AG10803 (cell line): ENCODE measurements at regions not wholly inside any gene's neighbourhood (a gene's known extent, or its start where the extent isn't known, plus 50 kb on each side); places are given as distances from the start of the nearest gene placed in this dataset.
"Not testable (repeated sequence)": the region's sequence is repeated elsewhere in the genome, so short reads cannot be mapped to it uniquely, and the experiment has no call there.

Experiments used
- DNase-seq: peaks from one replicate; pipeline ENCODE4 v3.0.0; 2010; ENCODE audit warnings: low read depth
- H3K4me3 ChIP-seq: 2 replicates; pipeline ENCODE4 v1.5.1; 2011; ENCODE audit warnings: mild to moderate bottlenecking, low read length, control low read depth
- CTCF ChIP-seq: conservative IDR thresholded peaks from 2 replicates; pipeline ENCODE4 v1.5.1; 2011; ENCODE audit warnings: mild to moderate bottlenecking, low read length, control low read depth, inconsistent platforms

- no peak for DNase-seq
- no peak overlapping the region for H3K4me3 ChIP-seq
- no peak for TF ChIP-seq CTCF
Observed at GRCh38 chr6:81590314-81590691, 162.2 kb downstream of the TENT5A start.

DNA sequence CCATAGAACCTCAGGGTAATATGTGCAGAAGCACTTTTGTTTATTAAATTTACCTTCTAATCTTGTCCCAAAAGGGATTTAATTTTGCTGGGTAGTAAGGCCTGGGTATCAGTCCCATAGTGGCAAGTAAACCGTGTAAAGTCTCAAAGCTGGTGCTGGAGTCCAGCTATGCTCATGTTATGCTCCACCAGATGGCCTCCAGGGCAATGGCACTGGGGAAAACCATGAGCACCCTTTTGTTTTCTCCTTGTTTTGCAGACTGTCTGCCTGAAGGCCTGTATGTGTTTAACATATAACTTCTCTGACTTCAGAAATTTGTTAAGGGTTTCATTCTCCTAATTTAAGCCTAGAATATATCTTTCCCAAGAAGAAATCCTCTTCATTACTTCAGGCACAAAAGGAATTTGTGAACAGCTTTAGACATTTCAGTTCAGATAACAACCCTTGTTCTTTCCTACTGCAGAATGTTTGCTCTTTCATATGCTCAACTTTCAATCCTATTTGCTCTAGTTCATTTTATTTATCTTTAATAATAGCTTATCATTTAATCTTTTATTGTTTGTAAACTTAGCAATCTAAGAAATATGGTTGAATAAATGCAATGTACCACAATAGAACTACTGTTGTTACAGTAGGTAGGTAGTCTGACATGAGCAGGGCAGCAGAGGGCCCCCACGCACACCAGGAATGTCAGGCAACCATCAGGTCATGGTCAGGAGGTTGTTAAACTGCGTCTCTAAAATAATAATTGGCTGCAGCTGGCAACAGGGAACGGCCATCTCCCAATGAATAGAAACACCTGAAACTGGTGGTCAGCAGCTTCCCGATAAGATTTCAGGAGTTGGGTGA lies 162.8 kb downstream of the TENT5A start:
- TF ChIP-seq CTCF: no peak
- H3K4me3 ChIP-seq: no peak overlapping the region
- DNase-seq: no peak

DNA sequence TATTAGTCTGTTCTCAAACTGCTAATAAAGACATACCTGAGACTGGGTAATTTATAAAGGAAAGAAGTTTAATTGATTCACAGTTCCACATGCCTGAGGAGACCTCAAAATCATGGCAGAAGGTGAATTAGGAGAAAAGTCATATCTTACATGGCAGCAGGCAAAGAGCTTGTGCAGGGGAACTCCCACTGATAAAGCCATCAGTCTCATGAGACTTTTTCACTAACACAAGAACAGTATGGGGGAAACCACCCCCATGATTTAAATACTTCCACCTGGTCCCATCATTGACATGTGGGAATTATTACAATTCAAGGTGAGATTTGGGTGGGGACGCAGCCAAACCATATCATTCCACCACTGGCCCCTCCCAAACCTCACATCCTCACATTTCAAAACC lies 166.8 kb downstream of the TENT5A start:
- DNase-seq: not testable (repeated sequence)

GRCh38 chr6:81584156-81584555 lies 168.3 kb downstream of the TENT5A start:
- not testable (repeated sequence) for DNase-seq, H3K4me3 ChIP-seq

More for the DNA sequence above, 166.8 kb downstream of the TENT5A start:
- H3K4me3 ChIP-seq: not testable (repeated sequence)

DNA sequence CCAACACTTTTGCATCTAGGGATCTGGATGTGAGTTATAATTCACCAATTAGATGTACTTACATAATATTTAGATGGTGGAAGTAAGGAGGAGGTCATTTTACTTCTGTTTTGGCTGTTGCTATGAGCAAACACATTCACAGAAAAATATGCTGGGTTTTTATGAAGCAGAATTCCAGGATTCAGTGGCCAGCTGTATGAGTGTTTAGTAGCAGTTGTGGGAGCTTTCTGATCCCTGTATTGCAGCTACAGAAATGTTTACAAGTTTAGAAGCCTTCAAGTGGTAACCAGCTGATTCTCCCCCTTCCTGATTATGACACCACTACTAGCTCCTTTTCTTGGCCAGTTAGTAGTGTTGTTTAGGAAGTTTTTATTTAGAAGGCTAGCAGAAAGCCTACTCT lies 177.0 kb downstream of the TENT5A start:
- TF ChIP-seq CTCF: no peak
- peak; percentile 69 for DNase-seq
- no peak overlapping the region for H3K4me3 ChIP-seq

GRCh38 chr6:81572020-81572419 lies 180.5 kb downstream of the TENT5A start:
- peak; percentile 7 for DNase-seq
- TF ChIP-seq CTCF: no peak
- no peak overlapping the region for H3K4me3 ChIP-seq

DNA sequence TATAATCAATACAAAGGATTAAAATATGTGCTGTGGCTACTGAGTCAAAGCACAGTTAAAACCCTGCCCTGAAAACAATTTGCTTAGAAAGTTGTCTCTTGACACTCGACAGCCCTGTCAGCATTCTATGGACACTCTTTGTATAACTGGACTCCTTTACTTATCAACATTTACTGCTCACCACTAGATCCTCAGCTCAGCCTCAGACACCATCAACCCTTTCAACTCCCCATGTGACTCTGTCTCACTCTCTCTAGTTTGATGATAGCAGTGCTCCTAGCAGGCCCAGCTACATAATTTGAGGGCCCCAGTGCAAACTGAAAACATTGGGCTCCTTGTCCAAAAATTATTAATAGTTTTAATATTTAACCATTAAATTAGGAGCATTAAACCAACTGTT lies 181.8 kb downstream of the TENT5A start:
- no peak overlapping the region for H3K4me3 ChIP-seq
- no peak for TF ChIP-seq CTCF
- no peak for DNase-seq

DNA sequence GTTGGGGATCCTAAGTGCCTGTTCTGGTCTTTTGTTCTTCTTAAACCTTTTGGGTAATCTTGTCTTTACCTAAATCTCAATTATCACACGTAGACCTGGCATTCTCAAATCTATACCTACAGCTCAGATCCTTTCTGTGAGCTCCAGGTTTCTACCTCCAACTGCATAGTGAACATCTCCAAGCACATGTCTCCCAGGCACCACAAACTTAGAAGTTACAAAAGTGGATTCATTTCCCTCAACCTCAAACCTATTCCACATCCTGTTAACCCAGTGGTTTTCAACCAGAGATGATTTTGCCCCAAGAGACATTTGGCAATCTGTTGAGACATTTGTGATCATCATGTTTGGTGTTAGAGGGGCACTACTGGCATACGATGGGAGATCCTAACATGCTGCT lies 183.5 kb downstream of the TENT5A start:
- H3K4me3 ChIP-seq: no peak overlapping the region
- no peak for DNase-seq
- TF ChIP-seq CTCF: no peak
